SK-N-MC (cell line): ENCODE measurements at regions not wholly inside any gene's neighbourhood (a gene's known extent, or its start where the extent isn't known, plus 50 kb on each side); places are given as distances from the start of the nearest gene placed in this dataset.

Experiments used
- DNase-seq: peaks from one replicate; pipeline ENCODE4 v3.0.0-alpha.2; 2011; ENCODE audit warnings: low read depth, low spot score
- H3K27ac ChIP-seq: fragments of 200-600 bp; sonication (generic); 2 replicates; pipeline ENCODE4 v1.5.1; 2016; ENCODE audit warnings: mixed run types
- H3K36me3 ChIP-seq: fragments of 200-600 bp; sonication (generic); 2 replicates; pipeline ENCODE4 v1.6.1; 2017; ENCODE audit warnings: antibody characterized with exemption, low read length, mixed read lengths; ENCODE audit not compliant: insufficient read depth
- H3K4me3 ChIP-seq: fragments of 200-600 bp; sonication (generic); 2 replicates; pipeline ENCODE4 v1.5.1; 2016
- H3K9ac ChIP-seq: fragments of 200-600 bp; sonication (generic); 2 replicates; pipeline ENCODE4 v1.8.0; 2017; ENCODE audit warnings: mixed run types, mixed read lengths; ENCODE audit not compliant: insufficient read length
- H3K9me3 ChIP-seq: fragments of 200-600 bp; sonication (generic); 2 replicates; pipeline ENCODE4 v1.6.1; 2017; ENCODE audit warnings: low read depth, mild to moderate bottlenecking, antibody characterized with exemption, low read length, moderate library complexity, mixed read lengths
- EZH2 ChIP-seq: fragments of 200-600 bp; sonication (generic); IDR thresholded peaks from one replicate; pipeline ENCODE4 v1.6.1; 2017; ENCODE audit warnings: antibody characterized with exemption
- FOXP2 ChIP-seq: optimal IDR thresholded peaks from 2 replicates; pipeline ENCODE3; 2011; ENCODE audit warnings: mild to moderate bottlenecking, moderate library complexity; ENCODE audit not compliant: insufficient read depth; ENCODE audit errors: extremely low read length, control extremely low read depth
- POLR2AphosphoS5 ChIP-seq: IDR thresholded peaks from 2 replicates; pipeline ENCODE4 v1.6.1; 2012; ENCODE audit warnings: mild to moderate bottlenecking, low read depth, low read length, borderline replicate concordance

GRCh38 chr11:82303671-82304070 is 430.0 kb downstream of the FAM181B start:
- no peaks in the 10 kb centered on the region for H3K36me3 ChIP-seq
- no peaks in the 10 kb centered on the region for H3K9me3 ChIP-seq
- H3K9ac ChIP-seq: no peak overlapping the region
- no peak overlapping the region for H3K4me3 ChIP-seq
- DNase-seq: no peak
- no peak overlapping the region for H3K27ac ChIP-seq
- no peak for TF ChIP-seq FOXP2

GRCh38 chr11:82288471-82288870 is 445.2 kb downstream of the FAM181B start:
- Histone ChIP-seq H3K27ac (no peak overlapping the region), H3K9me3 (0 out of 2 replicates have a peak, but pooled peaks cover 3% of the 10 kb centered on the region)

GRCh38 chr11:82270870-82271269 is 462.8 kb downstream of the FAM181B start:
- TF ChIP-seq EZH2 (no peak), POLR2AphosphoS5 (no peak), FOXP2 (no peak)
- Histone ChIP-seq H3K27ac (no peak overlapping the region), H3K9ac (no peak overlapping the region), H3K36me3 (no peaks in the 10 kb centered on the region), H3K4me3 (no peak overlapping the region), H3K9me3 (no peaks in the 10 kb centered on the region)
- no peak for DNase-seq

More at GRCh38 chr11:82288471-82288870, 445.2 kb downstream of the FAM181B start:
- H3K4me3 ChIP-seq: no peak overlapping the region
- H3K36me3 ChIP-seq: no peaks in the 10 kb centered on the region
- no peak overlapping the region for H3K9ac ChIP-seq
- DNase-seq: no peak
- no peak for TF ChIP-seq FOXP2
- no peak for TF ChIP-seq EZH2
- no peak for TF ChIP-seq POLR2AphosphoS5

- no peak overlapping the region for H3K9ac ChIP-seq
- no peak overlapping the region for H3K4me3 ChIP-seq
- DNase-seq: no peak
- H3K36me3 ChIP-seq: no peaks in the 10 kb centered on the region
- H3K27ac ChIP-seq: no peak overlapping the region
- TF ChIP-seq FOXP2 (no peak), EZH2 (no peak), POLR2AphosphoS5 (no peak)
- no peaks in the 10 kb centered on the region for H3K9me3 ChIP-seq
Observed at GRCh38 chr11:82268627-82269026, 465.0 kb downstream of the FAM181B start.

- H3K9ac ChIP-seq: no peak overlapping the region
- TF ChIP-seq EZH2 (no peak), POLR2AphosphoS5 (no peak)
- H3K4me3 ChIP-seq: no peak overlapping the region
- no peak for DNase-seq
- no peak overlapping the region for H3K27ac ChIP-seq
- H3K9me3 ChIP-seq: no peaks in the 10 kb centered on the region
- H3K36me3 ChIP-seq: no peaks in the 10 kb centered on the region
Observed at GRCh38 chr11:82267186-82267585, 466.5 kb downstream of the FAM181B start.

- DNase-seq: no peak
- Histone ChIP-seq H3K4me3 (no peak overlapping the region), H3K9ac (no peak overlapping the region), H3K27ac (no peak overlapping the region), H3K9me3 (no peaks in the 10 kb centered on the region), H3K36me3 (no peaks in the 10 kb centered on the region)
- TF ChIP-seq EZH2 (no peak), POLR2AphosphoS5 (no peak), FOXP2 (no peak)
Observed at GRCh38 chr11:82261367-82261766, 472.3 kb downstream of the FAM181B start.

- no peak overlapping the region for H3K9ac ChIP-seq
- TF ChIP-seq POLR2AphosphoS5 (no peak), EZH2 (no peak), FOXP2 (no peak)
- DNase-seq: no peak
- H3K9me3 ChIP-seq: no peaks in the 10 kb centered on the region
- H3K4me3 ChIP-seq: no peak overlapping the region
- no peak overlapping the region for H3K27ac ChIP-seq
- no peaks in the 10 kb centered on the region for H3K36me3 ChIP-seq
Observed at GRCh38 chr11:82250047-82250446, 483.6 kb downstream of the FAM181B start.

- Histone ChIP-seq H3K27ac (no peak overlapping the region), H3K4me3 (no peak overlapping the region), H3K9me3 (no peaks in the 10 kb centered on the region), H3K36me3 (no peaks in the 10 kb centered on the region), H3K9ac (no peak overlapping the region)
- no peak for TF ChIP-seq FOXP2
- no peak for TF ChIP-seq POLR2AphosphoS5
- TF ChIP-seq EZH2: no peak
- DNase-seq: no peak
Observed at GRCh38 chr11:82246926-82247325, 486.7 kb downstream of the FAM181B start.

- Histone ChIP-seq H3K4me3 (no peak overlapping the region), H3K27ac (no peak overlapping the region), H3K9ac (no peak overlapping the region), H3K36me3 (no peaks in the 10 kb centered on the region), H3K9me3 (no peaks in the 10 kb centered on the region)
- no peak for DNase-seq
- TF ChIP-seq FOXP2 (no peak), POLR2AphosphoS5 (no peak), EZH2 (no peak)
Observed at GRCh38 chr11:82239498-82239897, 494.2 kb downstream of the FAM181B start.
